HCT116 (cell line): ENCODE measurements at regions not wholly inside any gene's neighbourhood (a gene's known extent, or its start where the extent isn't known, plus 50 kb on each side); places are given as distances from the start of the nearest gene placed in this dataset.

Source experiments
- ATAC-seq: fragments of 200-7000 bp; cut with Tn5 transposase; 2 replicates; pipeline ENCODE4 v1.9.1; 2020; ENCODE audit warnings: mild to moderate bottlenecking, moderate library complexity
- BruUV-seq: library from RNA; stranded (reverse); fragments of 400-500 nt; replicated peaks from 2 replicates; lab custom pipeline; 2021; lab: Mats Ljungman, UMichigan
- CTCF ChIA-PET: fragments of 300-600 bp; sonication (Branson Sonifier 250); formaldehyde crosslinking; loops from one replicate; lab custom pipeline; 2021; ENCODE audit warnings: antibody characterized with exemption; lab: Charles Lee
- POLR2A ChIA-PET: fragments of 300-600, 350-600 bp; sonication (Branson Sonifier 250); formaldehyde crosslinking; loops from one replicate; lab custom pipeline; 2021; ENCODE audit warnings: antibody characterized with exemption; lab: Charles Lee
- RAD21 ChIA-PET, 2 experiments: fragments of 300-600 bp; sonication (Branson Sonifier 250); formaldehyde crosslinking; loops; one replicate each; lab custom pipeline; 2023; ENCODE audit warnings: low total read pairs in 2 of 2; ENCODE audit not compliant: uncharacterized antibody in 2 of 2, unreplicated experiment in 2 of 2, low non-redundant PET in 1 of 2; lab: Charles Lee
- DNase-seq: peaks from one replicate; pipeline ENCODE4 v3.0.0-alpha.2; 2010; ENCODE audit warnings: low read depth, low spot score
- H2AFZ ChIP-seq: fragments of 200-600 bp; shearing (Covaris generic), sonication (generic); 2 replicates; pipeline ENCODE4 v1.6.1; 2017; ENCODE audit warnings: low read depth, mixed run types, mixed read lengths, antibody characterized with exemption, low read length; ENCODE audit not compliant: poor library complexity, severe bottlenecking
- H3K27ac ChIP-seq: 2 replicates; pipeline ENCODE4 v1.5.1; 2012; ENCODE audit warnings: low read depth, low read length
- H3K27me3 ChIP-seq: fragments of 200-600 bp; sonication (generic); 2 replicates; pipeline ENCODE4 v1.6.1; 2016; ENCODE audit warnings: mixed run types, low read length, mixed read lengths; ENCODE audit not compliant: insufficient read depth
- H3K36me3 ChIP-seq, 2 experiments: fragments of 200-500 bp in 1 of 2; fragments of 200-600 bp in 1 of 2; sonication (Bioruptor generic) in 1 of 2; sonication (generic) in 1 of 2; 2 replicates each; pipeline versions ENCODE4 v1.5.1 to v1.6.1; 2014 to 2016; ENCODE audit warnings: low read length in 2 of 2, inconsistent platforms in 1 of 2, mixed read lengths in 1 of 2, mixed run types in 1 of 2; ENCODE audit not compliant: insufficient read depth in 2 of 2, control insufficient read depth in 1 of 2
- H3K4me1 ChIP-seq, 2 experiments: fragments of 200-600 bp in 1 of 2; sonication (generic) in 1 of 2; 2 replicates each; pipeline versions ENCODE4 v1.5.1 to v1.6.1; 2012 to 2017; ENCODE audit warnings: low read length in 2 of 2, inconsistent platforms in 1 of 2, mild to moderate bottlenecking in 1 of 2, mixed read lengths in 1 of 2, mixed run types in 1 of 2, moderate library complexity in 1 of 2; ENCODE audit not compliant: insufficient read depth in 2 of 2, control insufficient read depth in 1 of 2
- H3K4me2 ChIP-seq: fragments of 200-600 bp; sonication (generic); 2 replicates; pipeline ENCODE4 v1.6.1; 2017; ENCODE audit warnings: mixed run types, low read length, mixed read lengths
- H3K4me3 ChIP-seq, 2 experiments: fragments of 200-600 bp in 1 of 2; sonication (generic) in 1 of 2; replicated peaks in 1 of 2; 2 replicates each; pipeline ENCODE4 v1.5.1; 2011 to 2016; ENCODE audit warnings: low read length in 2 of 2, control low read depth in 1 of 2, low read depth in 1 of 2, mild to moderate bottlenecking in 1 of 2, mixed read lengths in 1 of 2, mixed run types in 1 of 2
- H3K79me2 ChIP-seq: fragments of 200-600 bp; sonication (generic); 2 replicates; pipeline ENCODE4 v1.6.1; 2017; ENCODE audit warnings: mild to moderate bottlenecking, mixed run types, low read length, moderate library complexity, mixed read lengths; ENCODE audit not compliant: insufficient read depth
- H3K9ac ChIP-seq: fragments of 200-600 bp; sonication (generic); 2 replicates; pipeline ENCODE4 v1.6.1; 2016; ENCODE audit warnings: low read length, mixed read lengths
- H3K9me2 ChIP-seq: fragments of 200-600 bp; sonication (generic), shearing (Covaris generic); 2 replicates; pipeline ENCODE4 v1.6.1; 2017; ENCODE audit warnings: mixed run types, mild to moderate bottlenecking, moderate library complexity; ENCODE audit not compliant: insufficient read depth
- H3K9me3 ChIP-seq, 2 experiments: fragments of 200-500 bp in 1 of 2; fragments of 200-600 bp in 1 of 2; sonication (Bioruptor generic) in 1 of 2; sonication (generic) in 1 of 2; 2 replicates each; pipeline ENCODE4 v1.6.1; 2014 to 2017; ENCODE audit warnings: low read length in 2 of 2, mixed read lengths in 2 of 2, inconsistent platforms in 1 of 2, low read depth in 1 of 2, mild to moderate bottlenecking in 1 of 2, mixed run types in 1 of 2, moderate library complexity in 1 of 2; ENCODE audit not compliant: control insufficient read depth in 1 of 2, insufficient read depth in 1 of 2
- H4K20me1 ChIP-seq: fragments of 200-600 bp; sonication (generic), shearing (Covaris generic); 2 replicates; pipeline ENCODE4 v1.6.1; 2017; ENCODE audit warnings: mixed run types, mild to moderate bottlenecking, moderate library complexity; ENCODE audit not compliant: insufficient read depth
- POLR2A ChIP-seq: IDR thresholded peaks from 2 replicates; pipeline ENCODE4 v1.7.0; 2011; ENCODE audit warnings: borderline replicate concordance; ENCODE audit not compliant: insufficient read depth, insufficient read length; ENCODE audit errors: extremely low read depth
- SIN3A ChIP-seq: IDR thresholded peaks from 2 replicates; pipeline ENCODE4 v1.6.1; 2012; ENCODE audit warnings: low read depth
- TCF7L2 ChIP-seq: IDR thresholded peaks from 2 replicates; pipeline ENCODE4 v1.7.0; 2011; ENCODE audit warnings: borderline replicate concordance, inconsistent platforms; ENCODE audit not compliant: insufficient read depth, insufficient read length; ENCODE audit errors: extremely low read depth
- intact Hi-C: fragments of 100-400 bp; cut with micrococcal nuclease; formaldehyde crosslinking; loops from 2 replicates; pipeline ENCODE4 v1.10.0; 2022
- TF ChIP-seq, protein P1 (sequence below): IDR thresholded peaks from 2 replicates; pipeline ENCODE4 v1.6.1; 2012
- TF ChIP-seq, protein P2 (sequence below), 3 experiments: fragments of 200-600 bp in 1 of 3; sonication (generic) in 1 of 3; IDR thresholded peaks in 2 of 3; conservative IDR thresholded peaks in 1 of 3; 2 replicates each; pipeline ENCODE4 v1.5.1; 2012 to 2017; ENCODE audit warnings: low read depth in 2 of 3, low read length in 2 of 3, antibody characterized with exemption in 1 of 3, borderline replicate concordance in 1 of 3, control low read depth in 1 of 3, mild to moderate bottlenecking in 1 of 3, mixed read lengths in 1 of 3, mixed run types in 1 of 3, moderate library complexity in 1 of 3; ENCODE audit not compliant: insufficient read depth in 1 of 3
- TF ChIP-seq, protein P3 (sequence below): IDR thresholded peaks from 2 replicates; pipeline ENCODE4 v1.6.1; 2011; ENCODE audit warnings: mild to moderate bottlenecking, low read length, moderate library complexity; ENCODE audit not compliant: insufficient replicate concordance; ENCODE audit errors: extremely low read depth

DNA sequence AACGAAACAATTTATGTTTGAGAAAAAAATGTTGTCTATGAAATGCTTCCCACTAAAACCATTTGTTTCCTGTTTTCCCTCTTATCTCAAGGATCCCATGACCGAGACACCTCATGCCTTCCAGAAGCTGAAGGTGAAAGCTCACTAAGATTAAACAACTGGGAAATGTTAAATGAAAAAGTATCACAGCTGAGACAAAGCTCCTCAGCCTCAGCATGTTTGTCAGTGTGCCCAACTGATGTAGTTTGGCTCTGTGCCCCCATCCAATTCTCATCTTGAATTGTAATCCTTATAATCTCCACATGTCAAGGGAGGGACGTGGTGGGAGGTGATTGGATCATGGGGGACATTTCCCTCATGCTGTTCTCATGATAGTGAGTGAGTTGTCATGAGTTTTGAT lies 327.3 kb downstream of the HTR7 start:
- Histone ChIP-seq H3K9me2 (no peaks in the 10 kb centered on the region), H4K20me1 (no peaks in the 10 kb centered on the region), H3K4me2 (no peak overlapping the region), H2AFZ (no peak overlapping the region), H3K79me2 (no peaks in the 10 kb centered on the region), H3K27me3 (no peaks in the 10 kb centered on the region), H3K4me1 (no peaks in the 10 kb centered on the region), H3K9me3 (no peaks in the 10 kb centered on the region), H3K27ac (no peak overlapping the region), H3K4me3 (no peak overlapping the region), H3K36me3 (no peaks in the 10 kb centered on the region), H3K9ac (no peak overlapping the region)
- no TSS peak for BruUV-seq
- intact Hi-C loops, result no loop called here
- DNase-seq (no peak), ATAC-seq (no peak)
- TF ChIP-seq SIN3A (no peak), TCF7L2 (no peak), POLR2A (no peak)
- TF ChIP-seq, protein P1, sequence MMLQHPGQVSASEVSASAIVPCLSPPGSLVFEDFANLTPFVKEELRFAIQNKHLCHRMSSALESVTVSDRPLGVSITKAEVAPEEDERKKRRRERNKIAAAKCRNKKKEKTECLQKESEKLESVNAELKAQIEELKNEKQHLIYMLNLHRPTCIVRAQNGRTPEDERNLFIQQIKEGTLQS, result no peak
- TF ChIP-seq, protein P2, sequence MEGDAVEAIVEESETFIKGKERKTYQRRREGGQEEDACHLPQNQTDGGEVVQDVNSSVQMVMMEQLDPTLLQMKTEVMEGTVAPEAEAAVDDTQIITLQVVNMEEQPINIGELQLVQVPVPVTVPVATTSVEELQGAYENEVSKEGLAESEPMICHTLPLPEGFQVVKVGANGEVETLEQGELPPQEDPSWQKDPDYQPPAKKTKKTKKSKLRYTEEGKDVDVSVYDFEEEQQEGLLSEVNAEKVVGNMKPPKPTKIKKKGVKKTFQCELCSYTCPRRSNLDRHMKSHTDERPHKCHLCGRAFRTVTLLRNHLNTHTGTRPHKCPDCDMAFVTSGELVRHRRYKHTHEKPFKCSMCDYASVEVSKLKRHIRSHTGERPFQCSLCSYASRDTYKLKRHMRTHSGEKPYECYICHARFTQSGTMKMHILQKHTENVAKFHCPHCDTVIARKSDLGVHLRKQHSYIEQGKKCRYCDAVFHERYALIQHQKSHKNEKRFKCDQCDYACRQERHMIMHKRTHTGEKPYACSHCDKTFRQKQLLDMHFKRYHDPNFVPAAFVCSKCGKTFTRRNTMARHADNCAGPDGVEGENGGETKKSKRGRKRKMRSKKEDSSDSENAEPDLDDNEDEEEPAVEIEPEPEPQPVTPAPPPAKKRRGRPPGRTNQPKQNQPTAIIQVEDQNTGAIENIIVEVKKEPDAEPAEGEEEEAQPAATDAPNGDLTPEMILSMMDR (IDR thresholded peaks at IDR 0.05 in 2 of 3, conservative IDR thresholded peaks at IDR 0.05 in 1 of 3; ENCODE audit: borderline replicate concordance in 1 of 3, insufficient read depth in 1 of 3, low read depth in 2 of 3, low read length in 2 of 3), result no peak
- TF ChIP-seq, protein P3, sequence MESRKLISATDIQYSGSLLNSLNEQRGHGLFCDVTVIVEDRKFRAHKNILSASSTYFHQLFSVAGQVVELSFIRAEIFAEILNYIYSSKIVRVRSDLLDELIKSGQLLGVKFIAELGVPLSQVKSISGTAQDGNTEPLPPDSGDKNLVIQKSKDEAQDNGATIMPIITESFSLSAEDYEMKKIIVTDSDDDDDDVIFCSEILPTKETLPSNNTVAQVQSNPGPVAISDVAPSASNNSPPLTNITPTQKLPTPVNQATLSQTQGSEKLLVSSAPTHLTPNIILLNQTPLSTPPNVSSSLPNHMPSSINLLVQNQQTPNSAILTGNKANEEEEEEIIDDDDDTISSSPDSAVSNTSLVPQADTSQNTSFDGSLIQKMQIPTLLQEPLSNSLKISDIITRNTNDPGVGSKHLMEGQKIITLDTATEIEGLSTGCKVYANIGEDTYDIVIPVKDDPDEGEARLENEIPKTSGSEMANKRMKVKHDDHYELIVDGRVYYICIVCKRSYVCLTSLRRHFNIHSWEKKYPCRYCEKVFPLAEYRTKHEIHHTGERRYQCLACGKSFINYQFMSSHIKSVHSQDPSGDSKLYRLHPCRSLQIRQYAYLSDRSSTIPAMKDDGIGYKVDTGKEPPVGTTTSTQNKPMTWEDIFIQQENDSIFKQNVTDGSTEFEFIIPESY, result no peak
- POLR2A ChIA-PET, result no interaction called here
- CTCF ChIA-PET, result no interaction called here
- RAD21 ChIA-PET, result no interaction called here
